ENCODE measurements at regions not wholly inside any gene's neighbourhood (a gene's known extent, or its start where the extent isn't known, plus 50 kb on each side); places are given as distances from the start of the nearest gene placed in this dataset.
A peak's percentile ranks its signal among the peaks of the same experiment; 100 is the strongest.
"Not testable (repeated sequence)": the region's sequence is repeated elsewhere in the genome, so short reads cannot be mapped to it uniquely, and the experiment has no call there.

- no peak for DNase-seq
Observed at GRCh38 chr16:17936766-17937402, 399.7 kb downstream of the NPIPA8 start.

- no peak for DNase-seq
Observed at GRCh38 chr16:17930280-17930679, 406.3 kb downstream of the NPIPA8 start.

GRCh38 chr16:17926866-17927399, 409.6 kb downstream of the NPIPA8 start:
- DNase-seq: no peak

DNA sequence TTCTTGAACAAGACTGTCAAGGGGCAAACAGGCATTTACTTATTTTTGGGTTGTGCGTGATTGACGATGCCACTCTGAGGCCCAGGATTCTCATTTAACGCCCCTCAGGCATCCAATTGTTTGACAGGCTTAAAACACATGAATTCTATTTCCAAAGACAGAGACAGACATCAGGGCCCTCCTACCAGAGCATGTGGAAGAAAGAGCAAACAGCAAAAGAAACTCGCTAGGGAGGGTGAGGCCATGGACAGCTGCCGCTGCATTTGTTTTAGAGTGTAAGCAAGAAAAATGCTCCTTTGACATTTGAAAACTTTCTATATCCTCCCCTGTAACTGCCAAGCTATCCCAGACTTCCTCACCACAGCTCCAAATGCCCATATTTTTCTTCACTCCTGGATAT, 410.1 kb downstream of the NPIPA8 start:
- DNase-seq: no peak

DNA sequence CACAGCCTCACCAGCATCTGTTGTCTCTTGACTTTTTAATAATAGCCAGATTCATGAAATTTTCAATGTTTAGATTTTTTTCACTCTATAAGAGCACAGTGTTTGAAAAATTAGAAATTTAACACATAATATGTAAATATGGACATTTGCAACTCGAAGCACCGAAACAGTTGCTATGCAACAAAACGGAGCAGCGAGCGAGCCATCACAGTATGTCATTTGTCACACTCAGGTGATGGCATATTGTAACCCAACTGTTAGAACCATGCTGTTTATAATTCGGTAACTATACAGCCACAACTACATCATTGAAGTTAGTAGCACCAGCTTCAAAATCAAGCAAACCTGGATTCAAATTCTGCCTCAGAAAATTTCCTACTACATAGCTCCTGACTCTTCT, 410.8 kb downstream of the NPIPA8 start:
- no peak for DNase-seq

GRCh38 chr16:17921357-17921978, 415.1 kb downstream of the NPIPA8 start:
- DNase-seq: peak; percentile 41

DNA sequence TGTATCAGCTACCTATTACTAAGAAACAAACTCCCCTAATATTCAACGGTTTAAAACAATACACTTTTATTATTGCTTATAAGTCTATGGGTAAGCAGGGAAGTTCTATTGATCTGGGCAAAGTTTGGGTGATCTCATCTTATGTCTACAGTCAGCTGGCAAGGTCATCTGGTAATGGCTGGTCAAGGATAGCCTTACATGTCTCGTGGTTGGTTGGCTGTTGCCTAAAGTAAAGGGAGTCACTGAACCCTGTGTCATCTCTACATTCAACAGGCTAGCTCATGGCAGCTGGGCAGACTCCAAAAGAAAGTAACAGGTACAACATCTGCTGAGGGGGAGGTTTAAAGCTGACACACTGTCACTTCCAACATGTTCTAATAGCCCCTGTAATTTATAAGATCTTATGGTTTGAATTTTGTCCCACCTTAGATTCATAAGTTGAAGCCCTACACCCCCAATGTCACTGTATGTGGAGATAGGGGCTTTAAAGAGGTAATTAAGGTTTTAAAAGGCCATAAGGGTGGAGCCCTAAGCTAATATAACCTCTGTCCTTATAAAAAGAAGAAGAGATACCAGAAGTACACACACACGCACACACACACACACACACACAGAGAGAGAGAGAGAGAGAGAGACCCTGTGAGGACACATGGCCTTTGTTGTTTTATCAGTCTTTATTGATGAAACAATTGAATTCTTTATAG, 419.1 kb downstream of the NPIPA8 start:
- DNase-seq: no peak

DNA sequence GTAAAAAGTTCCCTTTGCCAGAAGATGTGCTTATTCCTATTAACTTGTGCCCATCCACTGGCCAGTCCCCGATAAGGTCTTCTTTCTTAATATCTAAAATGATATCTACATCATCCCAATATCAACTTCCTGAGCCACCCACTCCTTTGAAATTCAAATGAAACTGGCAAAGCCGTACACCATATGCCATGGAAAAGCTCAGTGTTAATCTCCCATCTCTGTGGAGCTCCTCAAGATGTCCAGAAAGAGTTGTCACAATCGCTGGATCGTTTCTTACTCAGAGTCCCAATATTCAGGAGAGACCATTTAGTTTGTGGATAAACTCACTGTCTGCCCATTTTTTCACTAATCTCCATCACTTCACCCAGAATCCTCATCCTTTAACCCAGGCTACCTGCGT, 420.7 kb downstream of the NPIPA8 start:
- no peak for DNase-seq

GRCh38 chr16:17914168-17914567, 422.4 kb downstream of the NPIPA8 start:
- DNase-seq: no peak

GRCh38 chr16:17911578-17911977, 425.0 kb downstream of the NPIPA8 start:
- DNase-seq: not testable (repeated sequence)

DNA sequence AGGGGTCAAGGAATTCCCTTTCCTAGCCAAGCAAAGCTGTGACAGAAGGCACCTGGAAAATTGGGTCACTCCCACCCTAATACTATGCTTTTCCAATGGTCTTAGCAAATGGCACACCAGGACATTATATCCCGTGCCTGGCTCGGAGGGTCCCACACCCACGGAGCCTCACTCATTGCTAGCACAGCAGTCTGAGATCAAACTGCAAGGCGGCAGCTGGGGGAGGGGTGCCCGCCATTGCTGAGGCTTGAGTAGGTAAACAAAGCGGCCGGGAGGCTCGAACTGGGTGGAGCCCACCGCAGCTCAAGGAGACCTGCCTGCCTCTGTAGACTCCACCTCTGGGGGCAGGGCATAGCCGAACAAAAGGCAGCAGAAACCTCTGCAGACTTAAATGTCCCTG, 429.9 kb downstream of the NPIPA8 start:
- not testable (repeated sequence) for DNase-seq

- DNase-seq: no peak
Observed at GRCh38 chr16:17901309-17901708, 430.5 kb upstream of the XYLT1 start.

DNA sequence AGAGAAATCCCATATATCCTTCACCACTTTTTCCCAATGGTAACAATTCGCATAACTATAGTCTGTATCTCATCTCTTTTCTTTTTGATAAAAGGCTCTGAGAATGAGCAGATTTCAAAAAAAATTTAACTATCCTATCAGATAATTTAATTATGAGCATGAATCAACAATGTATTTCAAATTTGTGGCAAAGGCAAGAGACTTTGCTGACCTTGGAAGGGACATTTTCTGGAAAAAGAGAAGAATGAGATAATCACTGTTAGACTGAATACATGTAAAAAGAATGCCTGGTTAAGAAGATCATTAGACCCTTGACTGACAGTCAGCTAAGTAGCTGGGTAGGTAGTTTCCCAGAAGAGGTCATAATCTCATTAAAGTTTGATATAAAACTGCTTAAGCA, 428.4 kb upstream of the XYLT1 start:
- no peak for DNase-seq

- DNase-seq: no peak
Observed at GRCh38 chr16:17887963-17888362, 417.2 kb upstream of the XYLT1 start.

- no peak for DNase-seq
Observed at GRCh38 chr16:17885659-17886207, 415.0 kb upstream of the XYLT1 start.

DNA sequence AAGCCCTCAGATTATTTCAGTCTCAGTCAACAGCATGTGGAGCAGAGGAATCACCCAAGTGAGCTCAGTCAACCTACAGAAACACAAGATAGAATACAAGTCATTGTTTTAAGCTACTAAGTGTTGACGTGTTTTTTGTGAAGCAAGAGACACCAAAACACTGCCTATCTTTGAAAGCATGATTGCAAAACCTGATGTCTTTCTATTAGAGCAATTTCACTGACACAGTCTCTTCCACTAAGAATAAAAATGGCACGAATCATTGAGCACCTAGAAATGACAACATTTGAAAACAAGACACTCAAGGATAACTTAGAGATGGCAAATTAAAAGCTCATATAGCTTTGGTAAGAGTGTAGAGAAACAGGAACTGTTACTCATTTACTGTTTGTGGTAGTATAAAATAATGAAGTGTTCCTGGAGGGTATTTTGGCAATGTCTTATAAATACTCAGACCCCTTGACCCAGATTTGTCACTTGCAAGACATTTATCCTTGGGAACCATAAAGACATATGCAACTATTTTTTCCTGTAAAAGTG, 407.1 kb upstream of the XYLT1 start:
- no peak for DNase-seq

GRCh38 chr16:17866996-17867395, 396.2 kb upstream of the XYLT1 start:
- DNase-seq: no peak

DNA sequence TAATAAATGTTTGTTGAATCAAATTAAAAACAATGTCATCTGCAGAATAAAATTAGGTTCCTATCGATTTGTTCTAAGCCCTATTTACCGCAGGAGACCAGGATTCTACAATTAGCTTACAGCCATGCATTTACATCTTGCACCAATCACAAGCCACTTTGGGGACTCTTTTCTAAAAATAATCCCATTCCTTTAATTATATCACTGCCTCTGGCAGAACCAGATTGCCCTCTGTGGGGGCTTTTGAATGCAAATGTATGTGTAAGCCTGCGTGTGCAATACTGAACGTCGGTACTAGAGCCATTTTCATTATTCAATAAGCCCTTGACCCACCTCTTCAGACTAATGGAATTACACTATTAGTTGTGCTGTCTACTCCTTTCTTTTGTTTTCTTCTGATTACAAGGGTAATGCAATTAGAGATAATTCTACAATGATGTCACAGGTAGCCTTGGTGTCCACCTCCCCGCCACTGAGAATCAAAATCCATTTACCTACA, 391.3 kb upstream of the XYLT1 start:
- no peak for DNase-seq

- no peak for DNase-seq
Observed at GRCh38 chr16:17858061-17858460, 387.3 kb upstream of the XYLT1 start.

- no peak for DNase-seq
Observed at GRCh38 chr16:17853958-17854357, 383.2 kb upstream of the XYLT1 start.

GRCh38 chr16:17852977-17853702, 382.4 kb upstream of the XYLT1 start:
- no peak for DNase-seq

GRCh38 chr16:17850581-17851250, 380.0 kb upstream of the XYLT1 start:
- no peak for DNase-seq

All from CD4-positive, alpha-beta T cell treated with Interleukin-17A for 4 hours (primary cell).